T47D (cell line): ENCODE measurements at regions not wholly inside any gene's neighbourhood (a gene's known extent, or its start where the extent isn't known, plus 50 kb on each side); places are given as distances from the start of the nearest gene placed in this dataset.

Source experiments
- DNase-seq, 2 experiments: peaks; one replicate each; pipeline versions ENCODE4 v3.0.0 to v3.0.0-alpha.2; 2011 to 2012; ENCODE audit warnings: low read depth in 1 of 2, low spot score in 1 of 2
- JUND ChIP-seq: IDR thresholded peaks from 2 replicates; pipeline ENCODE4 v1.6.1; 2012; ENCODE audit warnings: low read depth
- in situ Hi-C: cut with HindIII; loops from 2 replicates; pipeline ENCODE4 v1.10.0; 2016; ENCODE audit warnings: low sequenced_read_pairs, low pct_unique_long_range_greater_than_20kb

GRCh38 chr5:2138896-2139295 is 256.2 kb upstream of the IRX4 start:
- no peak for TF ChIP-seq JUND
- no peak for DNase-seq
- in situ Hi-C loops = no loop called here

GRCh38 chr5:2137444-2138050 is 254.8 kb upstream of the IRX4 start:
- DNase-seq = no peak
- in situ Hi-C loops = no loop called here
- no peak for TF ChIP-seq JUND

- no peak for TF ChIP-seq JUND
- DNase-seq = no peak
- in situ Hi-C loops = no loop called here
Measured at GRCh38 chr5:2136728-2137333, 254.1 kb upstream of the IRX4 start.

- in situ Hi-C loops = no loop called here
- no peak for DNase-seq
- no peak for TF ChIP-seq JUND
Measured at GRCh38 chr5:2135833-2136232, 253.1 kb upstream of the IRX4 start.

GRCh38 chr5:2135354-2135753 is 252.6 kb upstream of the IRX4 start:
- DNase-seq = no peak
- TF ChIP-seq JUND = no peak
- in situ Hi-C loops = no loop called here

- DNase-seq = no peak
Measured at GRCh38 chr5:2134543-2135292, 252.0 kb upstream of the IRX4 start.

GRCh38 chr5:2133936-2134335 is 251.2 kb upstream of the IRX4 start:
- no peak for DNase-seq
- no peak for TF ChIP-seq JUND
- in situ Hi-C loops = no loop called here

More at GRCh38 chr5:2134543-2135292, 252.0 kb upstream of the IRX4 start:
- in situ Hi-C loops = no loop called here
- no peak for TF ChIP-seq JUND

- in situ Hi-C loops = no loop called here
- TF ChIP-seq JUND = no peak
- no peak for DNase-seq
Measured at GRCh38 chr5:2133080-2133479, 250.4 kb upstream of the IRX4 start.

- DNase-seq = no peak
- in situ Hi-C loops = no loop called here
- TF ChIP-seq JUND = no peak
Measured at GRCh38 chr5:2132497-2132847, 249.7 kb upstream of the IRX4 start.

GRCh38 chr5:2131826-2132496 is 249.2 kb upstream of the IRX4 start:
- no peak for TF ChIP-seq JUND
- in situ Hi-C loops = no loop called here

GRCh38 chr5:2131196-2131595 is 248.5 kb upstream of the IRX4 start:
- no peak for TF ChIP-seq JUND
- peak in 1 of 2 experiments; percentile 25 for DNase-seq
- in situ Hi-C loops = no loop called here

More at GRCh38 chr5:2131826-2132496, 249.2 kb upstream of the IRX4 start:
- DNase-seq = no peak

- in situ Hi-C loops = no loop called here
- no peak for TF ChIP-seq JUND
- DNase-seq = no peak
Measured at GRCh38 chr5:2130361-2130760, 247.6 kb upstream of the IRX4 start.
